ENCODE measurements at regions not wholly inside any gene's neighbourhood (a gene's known extent, or its start where the extent isn't known, plus 50 kb on each side); places are given as distances from the start of the nearest gene placed in this dataset.

DNA sequence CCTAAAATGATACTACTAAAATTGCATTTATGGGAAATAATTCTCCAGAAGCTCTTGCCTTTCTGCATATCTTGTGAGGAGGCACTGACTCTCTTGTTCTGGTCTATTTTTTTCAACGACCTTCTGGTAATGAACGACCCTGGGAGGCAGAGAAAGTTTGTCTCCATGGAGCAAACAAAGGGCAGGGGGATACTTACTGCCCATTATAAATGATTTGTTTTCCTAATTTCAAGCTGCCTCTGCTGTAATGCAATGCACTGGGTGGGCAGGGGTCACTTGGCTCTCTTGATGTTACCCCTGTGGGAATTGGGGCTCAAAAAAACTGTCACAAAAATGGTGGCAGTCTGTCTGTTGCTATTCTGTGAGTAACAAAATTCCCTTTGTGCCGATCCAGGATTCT lies 643.2 kb downstream of the LIG4 start:
- DNase-seq (no peak), ATAC-seq (replicated peaks) (no peak)
- no peaks in the 10 kb centered on the region for H3K4me1 Mint-ChIP-seq (ENCODE audit: low read depth in 2 of 2)
- no peak overlapping the region for H3K4me3 Mint-ChIP-seq
- H3K27ac Mint-ChIP-seq = no peak overlapping the region
- H3K27me3 Mint-ChIP-seq = no peaks in the 10 kb centered on the region
- no peaks in the 10 kb centered on the region for H3K36me3 Mint-ChIP-seq (ENCODE audit: insufficient read depth)
- peaks cover 3 to 14% of the 10 kb centered on the region in 2 donors for H3K9me3 Mint-ChIP-seq

DNA sequence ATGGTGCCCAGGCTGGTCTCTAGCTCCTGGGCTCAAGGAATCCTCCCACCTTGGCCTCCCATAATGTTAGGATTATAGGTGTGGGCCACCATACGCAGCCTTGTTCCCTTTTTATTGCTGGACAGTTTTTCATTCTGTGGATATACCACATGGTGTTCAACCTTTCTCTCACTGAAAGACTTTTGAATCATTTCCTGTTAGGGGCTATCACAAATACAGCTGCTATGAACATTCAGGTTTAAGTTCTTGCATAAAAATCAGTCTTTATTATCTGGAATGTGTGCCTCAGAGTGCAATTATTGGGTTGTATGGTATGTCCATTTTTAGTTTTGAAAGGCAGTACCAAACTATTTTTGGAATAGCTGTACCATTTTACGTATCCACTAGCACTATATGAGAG lies 647.2 kb downstream of the LIG4 start:
- ATAC-seq (replicated peaks) (no peak), DNase-seq (no peak)
- peaks cover 11 to 16% of the 10 kb centered on the region in 2 donors for H3K9me3 Mint-ChIP-seq
- no peaks in the 10 kb centered on the region for H3K4me1 Mint-ChIP-seq (ENCODE audit: low read depth in 2 of 2)
- H3K4me3 Mint-ChIP-seq = no peak overlapping the region
- no peaks in the 10 kb centered on the region for H3K27me3 Mint-ChIP-seq
- no peaks in the 10 kb centered on the region for H3K36me3 Mint-ChIP-seq (ENCODE audit: insufficient read depth)
- H3K27ac Mint-ChIP-seq = no peak overlapping the region

DNA sequence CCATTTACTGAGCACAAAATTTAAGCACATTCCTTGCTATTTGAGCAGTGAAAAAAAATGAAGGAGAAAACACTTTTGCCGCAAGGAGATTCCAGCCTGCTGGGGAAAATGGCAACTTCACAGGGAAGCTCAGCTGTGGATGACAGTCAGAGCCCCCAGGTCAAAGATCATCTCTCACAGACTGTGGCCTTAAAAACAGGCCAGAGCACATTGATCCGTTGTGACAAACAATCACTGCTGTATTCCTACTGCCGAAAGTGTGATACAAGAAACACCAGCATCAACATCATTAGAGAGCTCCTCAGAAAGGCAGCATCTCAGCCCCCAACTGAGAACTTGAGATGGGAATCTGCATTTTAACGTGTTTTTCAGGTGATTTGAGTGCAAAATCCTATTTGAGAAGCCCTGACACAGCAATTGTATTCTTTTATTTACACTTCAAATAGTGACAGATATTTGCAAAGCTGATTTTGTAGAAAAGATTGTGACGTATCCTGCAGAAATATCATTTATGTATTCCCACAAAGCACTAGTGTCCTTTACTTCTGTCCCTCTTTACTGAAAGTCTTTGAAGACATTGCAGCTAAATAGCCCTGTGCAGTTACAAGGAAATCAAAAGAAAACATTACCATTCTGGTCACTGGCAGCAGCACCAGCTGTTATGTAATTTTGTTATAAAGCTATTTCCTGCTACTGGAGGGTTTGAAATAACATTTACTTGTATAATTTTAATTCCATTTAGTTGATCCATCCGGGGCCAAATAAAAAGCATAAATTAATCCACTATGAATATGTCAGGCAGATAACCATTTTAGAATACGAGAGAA lies 652.0 kb downstream of the LIG4 start:
- H3K36me3 Mint-ChIP-seq (ENCODE audit: insufficient read depth) = no peaks in the 10 kb centered on the region
- no peak for DNase-seq
- H3K27ac Mint-ChIP-seq = no peak overlapping the region
- H3K4me3 Mint-ChIP-seq = no peak overlapping the region
- no peak for ATAC-seq (replicated peaks)
- H3K27me3 Mint-ChIP-seq = no peaks in the 10 kb centered on the region
- no peaks in the 10 kb centered on the region for H3K4me1 Mint-ChIP-seq (ENCODE audit: low read depth in 2 of 2)
- H3K9me3 Mint-ChIP-seq = peaks cover 15 to 31% of the 10 kb centered on the region in 2 donors

DNA sequence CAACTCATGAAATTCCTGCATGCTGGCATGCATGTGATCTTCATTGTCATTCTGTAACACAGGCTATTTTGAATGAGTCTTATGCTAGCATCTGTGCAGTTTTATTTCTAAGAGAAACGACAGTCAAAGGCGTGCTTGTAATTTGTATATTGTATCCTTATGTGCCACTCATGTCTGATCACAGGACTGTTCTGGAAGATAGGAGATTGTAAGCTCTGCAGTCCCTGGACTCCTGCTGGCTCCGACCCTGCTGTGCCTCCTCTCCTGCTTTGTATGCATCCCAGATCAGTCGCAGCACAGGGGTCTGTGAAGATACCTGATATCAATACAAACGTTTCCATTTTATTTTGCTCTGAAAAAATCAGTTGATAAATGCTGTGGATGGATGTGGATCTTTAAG lies 653.1 kb downstream of the LIG4 start:
- no peaks in the 10 kb centered on the region for H3K27me3 Mint-ChIP-seq
- H3K4me3 Mint-ChIP-seq = no peak overlapping the region
- H3K4me1 Mint-ChIP-seq (ENCODE audit: low read depth in 2 of 2) = no peaks in the 10 kb centered on the region
- ATAC-seq (replicated peaks) (no peak), DNase-seq (no peak)
- H3K9me3 Mint-ChIP-seq = peaks cover 15 to 31% of the 10 kb centered on the region in 2 donors
- no peaks in the 10 kb centered on the region for H3K36me3 Mint-ChIP-seq (ENCODE audit: insufficient read depth)
- no peak overlapping the region for H3K27ac Mint-ChIP-seq

DNA sequence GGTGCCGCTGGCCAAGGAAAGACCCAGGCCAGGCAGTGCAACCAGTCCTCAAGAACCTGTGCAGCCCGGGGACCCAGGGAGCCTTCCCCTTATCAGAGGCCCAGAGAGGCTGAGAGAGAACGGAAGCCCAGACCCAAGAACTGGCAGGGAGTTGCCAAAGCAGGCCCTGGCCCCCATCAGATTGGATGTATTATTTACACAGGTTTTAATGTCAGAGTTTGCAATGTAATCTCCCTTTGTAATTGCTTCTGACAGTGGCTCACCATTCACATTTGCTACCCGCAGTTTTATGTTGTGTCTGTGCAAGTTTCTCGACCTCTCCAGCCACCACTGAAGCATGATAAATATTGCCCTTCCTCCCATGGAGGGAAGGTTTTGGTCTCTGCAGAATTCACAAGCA lies 660.9 kb downstream of the LIG4 start:
- no peak for DNase-seq
- Mint-ChIP-seq H3K36me3 (ENCODE audit: insufficient read depth) (no peaks in the 10 kb centered on the region), H3K27me3 (no peaks in the 10 kb centered on the region), H3K27ac (no peak overlapping the region), H3K4me3 (no peak overlapping the region), H3K9me3 (peaks cover 7 to 10% of the 10 kb centered on the region in 2 donors), H3K4me1 (ENCODE audit: low read depth in 2 of 2) (no peaks in the 10 kb centered on the region)
- ATAC-seq (replicated peaks) = no peak

DNA sequence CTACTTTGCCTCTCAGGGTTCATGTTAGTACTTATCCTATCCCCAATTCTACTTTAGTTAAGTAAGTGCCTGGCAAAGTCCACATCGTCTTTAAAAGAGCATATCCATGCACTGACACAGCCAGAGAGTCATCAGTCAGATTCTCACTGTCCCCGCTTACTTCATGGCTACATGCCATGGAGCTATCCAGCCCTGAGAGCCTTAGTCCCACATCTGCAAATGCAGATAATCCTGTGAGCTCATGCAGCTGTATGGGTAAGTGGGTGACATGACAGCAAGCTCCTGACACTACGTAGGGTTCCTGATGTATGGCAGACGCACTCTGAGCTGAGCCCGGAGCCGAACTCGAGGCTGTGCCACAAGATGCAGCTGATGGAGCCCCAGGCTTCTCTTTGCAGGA lies 661.5 kb downstream of the LIG4 start:
- Mint-ChIP-seq H3K9me3 (peaks cover under 1 to 10% of the 10 kb centered on the region in 2 donors), H3K27ac (no peak overlapping the region), H3K4me1 (ENCODE audit: low read depth in 2 of 2) (no peaks in the 10 kb centered on the region), H3K27me3 (no peaks in the 10 kb centered on the region), H3K36me3 (ENCODE audit: insufficient read depth) (no peaks in the 10 kb centered on the region), H3K4me3 (no peak overlapping the region)
- no peak for ATAC-seq (replicated peaks)
- DNase-seq = no peak

DNA sequence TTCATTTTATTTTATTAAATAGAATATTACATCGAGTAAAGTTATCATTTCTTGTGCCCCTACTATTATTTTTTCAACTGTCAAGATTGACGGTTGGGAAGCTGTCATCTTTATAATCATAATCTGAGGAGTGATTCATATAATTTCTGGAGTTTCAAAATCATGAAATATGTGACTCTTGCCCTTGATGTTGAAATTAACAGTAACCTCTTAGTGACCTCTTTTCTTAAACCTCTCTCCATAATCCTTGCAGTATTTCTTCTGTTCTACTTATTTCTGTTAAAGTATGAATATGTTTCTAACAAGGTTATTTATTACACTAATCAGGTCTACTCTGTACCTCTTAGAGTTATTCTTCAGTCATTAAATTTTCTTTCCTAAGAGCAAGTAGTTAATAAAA lies 663.8 kb downstream of the LIG4 start:
- Mint-ChIP-seq H3K27ac (no peak overlapping the region), H3K27me3 (no peaks in the 10 kb centered on the region), H3K36me3 (ENCODE audit: insufficient read depth) (no peaks in the 10 kb centered on the region), H3K4me3 (no peak overlapping the region), H3K4me1 (ENCODE audit: low read depth in 2 of 2) (no peaks in the 10 kb centered on the region), H3K9me3 (peaks cover 6 to 13% of the 10 kb centered on the region in 2 donors)
- ATAC-seq (replicated peaks) (no peak), DNase-seq (no peak)

DNA sequence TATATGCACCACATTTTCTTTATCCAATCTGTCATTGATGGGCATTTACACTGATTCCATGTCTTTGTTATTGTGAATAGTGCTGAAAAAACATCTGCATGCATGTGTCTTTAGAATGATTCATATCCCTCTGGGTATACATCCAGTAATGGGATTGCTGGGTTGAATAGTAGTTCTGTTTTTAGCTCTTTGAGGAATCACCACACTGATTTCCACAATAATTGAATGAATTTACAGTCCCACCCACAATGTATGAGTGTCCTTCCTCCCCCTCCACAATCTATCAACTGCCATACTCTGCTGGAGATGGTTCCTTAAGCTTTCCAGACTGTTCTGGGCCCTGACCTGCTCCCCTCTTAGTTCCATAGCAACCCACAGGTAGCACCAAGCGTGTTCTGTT lies 667.0 kb downstream of the LIG4 start:
- ATAC-seq (replicated peaks) (no peak), DNase-seq (no peak)
- H3K9me3 Mint-ChIP-seq = peaks cover 12 to 20% of the 10 kb centered on the region in 2 donors
- H3K27me3 Mint-ChIP-seq = no peaks in the 10 kb centered on the region
- no peak overlapping the region for H3K27ac Mint-ChIP-seq
- H3K4me1 Mint-ChIP-seq (ENCODE audit: low read depth in 2 of 2) = no peaks in the 10 kb centered on the region
- no peak overlapping the region for H3K4me3 Mint-ChIP-seq
- H3K36me3 Mint-ChIP-seq (ENCODE audit: insufficient read depth) = no peaks in the 10 kb centered on the region

DNA sequence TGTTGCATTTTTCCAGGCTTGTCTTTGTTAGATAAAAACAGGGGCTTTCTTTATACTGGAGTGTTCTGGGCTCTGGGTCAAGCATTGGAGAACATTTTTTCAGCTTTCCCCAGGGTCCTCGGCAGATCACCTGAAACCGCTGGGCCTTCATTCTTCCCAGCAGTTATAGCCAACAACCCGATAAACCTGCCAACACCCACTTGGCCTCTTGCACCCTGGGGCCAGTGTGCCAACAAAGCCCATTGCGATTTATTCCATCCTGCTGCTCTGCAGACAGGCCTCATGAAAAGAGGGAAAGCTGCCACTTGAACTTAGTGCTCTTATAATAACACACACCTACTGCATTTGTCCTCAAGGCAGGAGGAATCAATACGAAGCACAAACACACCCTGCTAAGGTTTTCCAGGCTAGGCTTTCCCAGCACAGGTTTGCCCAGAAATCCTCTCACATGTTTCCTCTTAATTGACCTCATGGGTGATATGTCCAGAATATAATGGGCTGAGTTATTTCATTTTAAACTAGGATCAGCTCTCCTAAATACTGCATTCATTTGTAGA lies 669.3 kb downstream of the LIG4 start:
- ATAC-seq (replicated peaks) (no peak), DNase-seq (no peak)
- H3K4me1 Mint-ChIP-seq (ENCODE audit: low read depth in 2 of 2) = no peaks in the 10 kb centered on the region
- peaks cover 16 to 20% of the 10 kb centered on the region in 2 donors for H3K9me3 Mint-ChIP-seq
- no peaks in the 10 kb centered on the region for H3K36me3 Mint-ChIP-seq (ENCODE audit: insufficient read depth)
- no peak overlapping the region for H3K27ac Mint-ChIP-seq
- H3K4me3 Mint-ChIP-seq = no peak overlapping the region
- no peaks in the 10 kb centered on the region for H3K27me3 Mint-ChIP-seq

DNA sequence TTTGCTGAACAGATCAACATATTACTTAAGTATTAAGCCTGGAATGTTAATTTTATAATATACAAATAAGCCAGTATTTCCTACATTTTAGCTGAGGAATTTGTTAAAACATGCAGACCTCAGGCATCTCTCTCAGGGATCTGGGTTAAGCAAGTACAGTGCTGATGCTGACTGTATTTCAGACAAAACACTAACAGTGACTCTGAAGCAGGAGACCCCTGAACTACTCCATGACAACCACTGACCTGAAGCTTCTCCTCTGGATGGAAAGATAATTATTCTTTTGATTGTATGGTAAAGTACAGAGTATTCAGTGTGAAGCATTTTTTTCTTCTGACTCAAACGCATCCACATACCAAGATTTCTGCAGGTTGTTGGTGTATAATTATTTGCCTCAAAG lies 680.8 kb downstream of the LIG4 start:
- ATAC-seq (replicated peaks) (no peak), DNase-seq (no peak)
- Mint-ChIP-seq H3K9me3 (peaks cover 7 to 8% of the 10 kb centered on the region in 2 donors), H3K4me3 (no peak overlapping the region), H3K27me3 (no peaks in the 10 kb centered on the region), H3K4me1 (ENCODE audit: low read depth in 2 of 2) (no peaks in the 10 kb centered on the region), H3K27ac (no peak overlapping the region), H3K36me3 (ENCODE audit: insufficient read depth) (peaks cover 4% of the 10 kb centered on the region)

DNA sequence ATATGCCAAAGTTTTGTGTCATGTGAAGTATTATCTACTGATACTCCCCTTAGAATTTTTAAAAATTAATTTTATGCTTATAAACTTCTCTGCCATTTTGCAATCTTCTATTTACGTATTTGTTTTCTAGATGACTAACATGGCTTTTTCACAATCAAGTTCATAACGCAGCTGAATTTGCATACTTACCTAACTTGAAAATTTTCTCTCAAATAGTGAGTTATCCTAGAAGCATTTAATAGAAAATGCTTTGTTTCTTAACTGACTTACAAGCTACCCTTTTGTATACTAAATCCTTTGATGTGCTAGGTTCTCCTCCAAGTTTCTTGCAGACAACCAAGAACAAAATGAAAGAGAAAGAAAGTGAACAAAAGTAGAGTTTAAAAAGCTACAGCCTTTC lies 683.5 kb downstream of the LIG4 start:
- no peak overlapping the region for H3K4me3 Mint-ChIP-seq
- no peaks in the 10 kb centered on the region for H3K27me3 Mint-ChIP-seq
- H3K9me3 Mint-ChIP-seq = peaks cover 0 to 5% of the 10 kb centered on the region in 2 donors
- no peak for ATAC-seq (replicated peaks)
- no peaks in the 10 kb centered on the region for H3K4me1 Mint-ChIP-seq (ENCODE audit: low read depth in 2 of 2)
- no peak overlapping the region for H3K27ac Mint-ChIP-seq
- H3K36me3 Mint-ChIP-seq (ENCODE audit: insufficient read depth) = peaks cover 4% of the 10 kb centered on the region
- DNase-seq = no peak

DNA sequence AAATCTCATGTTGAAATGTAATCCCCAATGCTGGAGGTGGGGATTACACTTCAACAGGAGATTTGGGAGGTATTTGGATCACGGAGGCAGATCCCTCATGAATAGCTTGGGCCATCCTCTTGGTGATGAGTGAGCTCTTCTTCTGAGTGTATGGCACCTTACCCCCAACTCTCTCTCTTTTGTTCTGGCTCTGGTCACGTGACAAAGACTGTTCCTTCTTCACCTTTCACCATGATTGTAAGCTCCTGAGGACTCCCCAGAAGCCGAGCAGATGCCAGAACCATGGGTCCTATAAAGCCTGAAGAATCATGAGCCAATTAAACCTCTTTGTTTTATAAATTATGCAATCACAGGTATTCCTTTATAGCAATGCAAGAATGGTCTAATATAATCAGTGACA lies 684.2 kb downstream of the LIG4 start:
- H3K4me3 Mint-ChIP-seq = no peak overlapping the region
- ATAC-seq (replicated peaks) = no peak
- H3K27ac Mint-ChIP-seq = no peak overlapping the region
- H3K4me1 Mint-ChIP-seq (ENCODE audit: low read depth in 2 of 2) = no peaks in the 10 kb centered on the region
- peaks cover 5 to 6% of the 10 kb centered on the region in 2 donors for H3K9me3 Mint-ChIP-seq
- H3K36me3 Mint-ChIP-seq (ENCODE audit: insufficient read depth) = peaks cover 4% of the 10 kb centered on the region
- H3K27me3 Mint-ChIP-seq = no peaks in the 10 kb centered on the region
- no peak for DNase-seq

DNA sequence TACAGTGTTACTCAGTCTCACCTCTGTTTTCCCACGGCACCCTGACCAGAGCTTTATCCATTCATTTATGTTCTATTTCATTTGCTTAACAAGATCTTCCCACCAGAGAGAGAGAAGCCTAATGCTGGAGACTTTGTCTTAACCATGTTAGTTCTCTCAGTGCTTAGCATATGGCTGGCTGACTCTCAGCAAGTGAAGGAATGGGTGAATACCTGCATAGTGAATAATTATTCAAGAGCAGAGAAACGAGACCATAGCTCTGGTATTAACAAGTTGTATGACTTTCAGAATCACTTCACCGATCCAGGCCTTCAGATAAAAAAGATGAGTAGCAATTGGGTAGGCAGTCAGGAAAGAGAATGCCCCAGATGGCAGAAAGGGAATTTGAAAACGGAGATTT lies 686.3 kb downstream of the LIG4 start:
- DNase-seq (no peak), ATAC-seq (replicated peaks) (no peak)
- Mint-ChIP-seq H3K4me3 (no peak overlapping the region), H3K9me3 (peaks cover 7 to 8% of the 10 kb centered on the region in 2 donors), H3K27ac (no peak overlapping the region), H3K27me3 (no peaks in the 10 kb centered on the region), H3K36me3 (ENCODE audit: insufficient read depth) (peaks cover 4% of the 10 kb centered on the region), H3K4me1 (ENCODE audit: low read depth in 2 of 2) (no peaks in the 10 kb centered on the region)

DNA sequence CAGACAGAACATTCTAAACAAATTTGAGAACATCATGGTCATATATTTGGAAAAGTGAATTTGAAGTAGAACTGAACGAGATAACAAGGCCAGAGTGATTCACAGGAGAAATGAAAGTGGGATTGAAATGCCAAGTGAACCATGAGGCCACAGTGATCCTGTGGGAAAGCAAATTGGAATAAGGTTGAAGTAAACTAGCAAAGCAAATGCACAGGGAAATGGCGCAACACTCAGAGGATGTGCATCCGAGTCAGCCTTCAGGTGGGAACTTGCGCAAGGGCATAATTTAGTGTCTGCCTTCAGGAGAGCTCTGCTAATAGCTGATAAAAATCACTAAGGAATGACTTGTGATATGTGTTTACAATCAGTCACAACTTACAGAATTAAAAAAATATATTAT lies 696.6 kb downstream of the LIG4 start:
- no peak overlapping the region for H3K4me3 Mint-ChIP-seq
- H3K27me3 Mint-ChIP-seq = no peaks in the 10 kb centered on the region
- DNase-seq (no peak), ATAC-seq (replicated peaks) (no peak)
- peaks cover 17 to 18% of the 10 kb centered on the region in 2 donors for H3K9me3 Mint-ChIP-seq
- H3K27ac Mint-ChIP-seq = no peak overlapping the region
- H3K36me3 Mint-ChIP-seq (ENCODE audit: insufficient read depth) = no peaks in the 10 kb centered on the region
- peaks cover 0 to 2% of the 10 kb centered on the region in 2 donors for H3K4me1 Mint-ChIP-seq (ENCODE audit: low read depth in 2 of 2)

Measured in effector memory CD8-positive, alpha-beta T cell (primary cell).